Endothelial cell of umbilical vein (primary cell): ENCODE measurements at regions not wholly inside any gene's neighbourhood (a gene's known extent, or its start where the extent isn't known, plus 50 kb on each side); places are given as distances from the start of the nearest gene placed in this dataset.
A peak's percentile ranks its signal among the peaks of the same experiment; 100 is the strongest.

Experiments
- BruUV-seq: library from RNA; stranded (reverse); fragments of 400-500 nt; replicated peaks from 2 replicates; lab custom pipeline; 2021; lab: Mats Ljungman, UMichigan
- CTCF ChIA-PET: fragments of 300-600, 350-600 bp; sonication (Branson Sonifier 250); formaldehyde crosslinking; loops from one replicate; lab custom pipeline; 2021; ENCODE audit warnings: antibody characterized with exemption, inconsistent platforms; lab: Charles Lee
- POLR2A ChIA-PET: fragments of 300-600, 350-600 bp; sonication (Branson Sonifier 250); formaldehyde crosslinking; loops from one replicate; lab custom pipeline; 2021; ENCODE audit warnings: antibody characterized with exemption, inconsistent platforms; lab: Charles Lee
- DNase-seq: peaks from one replicate; pipeline ENCODE4 v3.0.0-alpha.2; 2011; ENCODE audit warnings: low read depth, low spot score
- FAIRE-seq: peaks from 2 replicates; lab custom pipeline; 2011; peaks lifted over from hg19 to GRCh38; lab: Jason Lieb, UNC
- H2AFZ ChIP-seq: 2 replicates; pipeline ENCODE4 v1.6.0; 2012; ENCODE audit warnings: low read depth, low read length, control low read depth, inconsistent platforms
- H3K27ac ChIP-seq: 2 replicates; pipeline ENCODE4 v1.5.1; 2011; ENCODE audit warnings: low read depth, mild to moderate bottlenecking, control low read depth, low read length, moderate library complexity; ENCODE audit not compliant: insufficient read depth
- H3K27me3 ChIP-seq, 2 experiments: 2 replicates each; pipeline versions ENCODE4 v1.6.0 to v1.6.1; 2011; ENCODE audit warnings: low read length in 2 of 2, mixed read lengths in 1 of 2; ENCODE audit not compliant: control insufficient read depth in 2 of 2, insufficient read depth in 2 of 2
- H3K36me3 ChIP-seq, 2 experiments: 2 replicates in 1 of 2; 3 replicates in 1 of 2; pipeline ENCODE4 v1.5.1; 2011; ENCODE audit warnings: low read length in 2 of 2, mild to moderate bottlenecking in 1 of 2, moderate library complexity in 1 of 2; ENCODE audit not compliant: control insufficient read depth in 2 of 2, insufficient read depth in 2 of 2; ENCODE audit errors: extremely low read depth in 1 of 2
- H3K4me1 ChIP-seq: 3 replicates; pipeline ENCODE4 v1.5.1; 2011; ENCODE audit warnings: mild to moderate bottlenecking, low read length; ENCODE audit not compliant: control insufficient read depth, insufficient read depth; ENCODE audit errors: extremely low read depth
- H3K4me2 ChIP-seq: 2 replicates; pipeline ENCODE4 v1.6.1; 2011; ENCODE audit warnings: low read length, control low read depth, mixed read lengths; ENCODE audit not compliant: insufficient read depth
- H3K4me3 ChIP-seq, 3 experiments: fragments of 200-600 bp in 1 of 3; sonication (generic), shearing (Covaris generic) in 1 of 3; replicated peaks in 1 of 3; 2 replicates each; pipeline ENCODE4 v1.5.1; 2011 to 2016; ENCODE audit warnings: control low read depth in 3 of 3, low read length in 3 of 3, mild to moderate bottlenecking in 2 of 3, inconsistent platforms in 1 of 3, low read depth in 1 of 3, moderate library complexity in 1 of 3; ENCODE audit not compliant: insufficient read depth in 1 of 3
- H3K79me2 ChIP-seq: 2 replicates; pipeline ENCODE4 v1.6.0; 2012; ENCODE audit warnings: low read length, inconsistent platforms; ENCODE audit not compliant: control insufficient read depth, insufficient read depth
- H3K9ac ChIP-seq: replicated peaks from 2 replicates; pipeline ENCODE3; 2011; ENCODE audit warnings: low read length, control low read depth; ENCODE audit not compliant: insufficient read depth; ENCODE audit errors: extremely low read depth
- H3K9me1 ChIP-seq: replicated peaks from 3 replicates; pipeline ENCODE4 v1.6.0; 2011; ENCODE audit warnings: mild to moderate bottlenecking, low read length; ENCODE audit not compliant: control insufficient read depth, insufficient read depth; ENCODE audit errors: extremely low read depth
- H3K9me3 ChIP-seq: replicated peaks from 2 replicates; pipeline ENCODE4 v1.5.1; 2012; ENCODE audit warnings: low read length, inconsistent platforms; ENCODE audit not compliant: control insufficient read depth, insufficient read depth
- H4K20me1 ChIP-seq: replicated peaks from 2 replicates; pipeline ENCODE3; 2011; ENCODE audit warnings: mild to moderate bottlenecking, low read length; ENCODE audit not compliant: control insufficient read depth, insufficient read depth; ENCODE audit errors: extremely low read depth
- GATA2 ChIP-seq: IDR thresholded peaks from 2 replicates; pipeline ENCODE4 v1.7.0; 2011; ENCODE audit warnings: low read depth, mild to moderate bottlenecking, moderate library complexity, mixed read lengths, low read length; ENCODE audit not compliant: insufficient read length, insufficient read depth
- dilution Hi-C: fragments of 300-500 bp; cut with MboI; formaldehyde crosslinking; loops from one replicate; pipeline ENCODE4 v1.15.0; 2019; ENCODE audit warnings: low sequenced_read_pairs; ENCODE audit not compliant: extremely low pct_ligation_motif_present
- intact Hi-C: fragments of 100-400 bp; cut with micrococcal nuclease; formaldehyde crosslinking; loops from one replicate; pipeline ENCODE4 v1.10.0; 2022
- TF ChIP-seq, protein P1 (sequence below), 2 donors: IDR thresholded peaks; 1 replicate in 1 of 2; 2 replicates in 1 of 2; pipeline ENCODE4 v1.5.1; 2011; ENCODE audit warnings: low read length in 2 of 2, mild to moderate bottlenecking in 2 of 2, moderate library complexity in 2 of 2, control low read depth in 1 of 2, inconsistent platforms in 1 of 2, low read depth in 1 of 2; ENCODE audit not compliant: insufficient read depth in 1 of 2; ENCODE audit errors: extremely low read depth in 1 of 2

DNA sequence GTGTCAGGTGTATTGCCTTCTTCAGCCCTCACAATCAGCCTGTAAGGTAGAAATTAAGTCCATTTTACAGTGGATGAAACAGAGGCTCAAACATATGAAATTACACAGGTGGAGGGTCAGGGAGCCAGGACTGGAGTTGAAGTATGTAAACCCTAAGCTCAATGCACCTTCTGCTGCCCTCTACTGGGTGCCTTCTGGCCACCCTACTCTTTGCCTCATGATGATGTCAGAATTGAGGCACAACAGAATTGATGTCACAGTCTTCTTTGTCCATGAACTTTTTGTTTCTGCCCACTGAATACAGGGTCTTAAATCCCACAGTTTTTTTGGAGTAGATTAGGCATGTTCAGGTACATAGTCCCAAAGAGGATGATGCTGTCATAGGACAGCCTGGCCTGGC lies 400.8 kb upstream of the CHD6 start:
- no peaks in the 10 kb centered on the region for H3K4me1 ChIP-seq
- dilution Hi-C loops = no loop called here
- BruUV-seq = no TSS peak
- no peak overlapping the region for H3K9ac ChIP-seq
- no peaks in the 10 kb centered on the region for H4K20me1 ChIP-seq
- H3K27ac ChIP-seq = no peak overlapping the region
- no peak overlapping the region for H3K4me2 ChIP-seq
- CTCF ChIA-PET = interaction anchor here (1.0 to 4.1 kb wide), 8 partner anchors 13 to 281 kb away, joined by 3 to 56 read pairs (median 6); no protein-coding TSS in a partner anchor
- no peaks in the 10 kb centered on the region for H3K9me3 ChIP-seq
- H3K27me3 ChIP-seq = no peaks in the 10 kb centered on the region
- no peak overlapping the region for H3K4me3 ChIP-seq
- no peak for TF ChIP-seq GATA2
- TF ChIP-seq, protein P1, sequence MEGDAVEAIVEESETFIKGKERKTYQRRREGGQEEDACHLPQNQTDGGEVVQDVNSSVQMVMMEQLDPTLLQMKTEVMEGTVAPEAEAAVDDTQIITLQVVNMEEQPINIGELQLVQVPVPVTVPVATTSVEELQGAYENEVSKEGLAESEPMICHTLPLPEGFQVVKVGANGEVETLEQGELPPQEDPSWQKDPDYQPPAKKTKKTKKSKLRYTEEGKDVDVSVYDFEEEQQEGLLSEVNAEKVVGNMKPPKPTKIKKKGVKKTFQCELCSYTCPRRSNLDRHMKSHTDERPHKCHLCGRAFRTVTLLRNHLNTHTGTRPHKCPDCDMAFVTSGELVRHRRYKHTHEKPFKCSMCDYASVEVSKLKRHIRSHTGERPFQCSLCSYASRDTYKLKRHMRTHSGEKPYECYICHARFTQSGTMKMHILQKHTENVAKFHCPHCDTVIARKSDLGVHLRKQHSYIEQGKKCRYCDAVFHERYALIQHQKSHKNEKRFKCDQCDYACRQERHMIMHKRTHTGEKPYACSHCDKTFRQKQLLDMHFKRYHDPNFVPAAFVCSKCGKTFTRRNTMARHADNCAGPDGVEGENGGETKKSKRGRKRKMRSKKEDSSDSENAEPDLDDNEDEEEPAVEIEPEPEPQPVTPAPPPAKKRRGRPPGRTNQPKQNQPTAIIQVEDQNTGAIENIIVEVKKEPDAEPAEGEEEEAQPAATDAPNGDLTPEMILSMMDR (IDR thresholded peaks at IDR 0.05; ENCODE audit: extremely low read depth in 1 of 2, insufficient read depth in 1 of 2, low read depth in 1 of 2, low read length in 2 of 2) = peak in 1 of 2 donors; percentile 18
- peak; percentile 14 for DNase-seq
- H3K36me3 ChIP-seq = no peaks in the 10 kb centered on the region
- H2AFZ ChIP-seq = no peak overlapping the region
- intact Hi-C loops = loop anchor here (1.0 to 10.0 kb wide), 2 partner anchors 63 to 284 kb away; no protein-coding TSS in a partner anchor
- no peaks in the 10 kb centered on the region for H3K79me2 ChIP-seq
- H3K9me1 ChIP-seq = no peaks in the 10 kb centered on the region
- POLR2A ChIA-PET = no interaction called here
- no peak for FAIRE-seq

DNA sequence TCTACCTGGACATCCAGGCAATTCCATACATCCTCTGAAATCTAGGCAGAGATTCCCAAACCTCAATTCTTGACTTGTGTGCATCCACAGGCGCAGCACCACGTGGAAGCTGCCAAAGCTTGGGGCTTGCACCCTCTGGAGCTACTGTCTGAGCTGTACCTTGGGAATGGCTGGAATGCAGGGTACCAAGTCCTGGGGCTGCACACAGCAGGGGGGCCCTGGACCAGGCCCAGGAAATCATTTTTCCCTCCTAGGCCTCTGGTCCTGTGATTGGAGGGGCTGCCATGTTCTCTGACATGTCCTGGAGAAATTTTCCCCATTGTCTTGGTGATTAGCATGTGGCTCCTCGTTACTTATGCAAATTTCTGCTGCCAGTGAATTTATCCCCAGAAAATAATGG lies 391.9 kb upstream of the CHD6 start:
- H2AFZ ChIP-seq = no peak overlapping the region
- H3K9me1 ChIP-seq = no peaks in the 10 kb centered on the region
- POLR2A ChIA-PET = no interaction called here
- no TSS peak for BruUV-seq
- DNase-seq (no peak), FAIRE-seq (no peak)
- no peak for TF ChIP-seq GATA2
- H3K4me3 ChIP-seq = no peak overlapping the region
- no peaks in the 10 kb centered on the region for H3K4me1 ChIP-seq
- H3K27ac ChIP-seq = no peak overlapping the region
- intact Hi-C loops = loop anchor here (10.0 kb wide), 1 partner anchor 275 kb away; no protein-coding TSS in a partner anchor
- no peaks in the 10 kb centered on the region for H4K20me1 ChIP-seq
- CTCF ChIA-PET = no interaction called here
- H3K9me3 ChIP-seq = no peaks in the 10 kb centered on the region
- no peak overlapping the region for H3K4me2 ChIP-seq
- no peak overlapping the region for H3K9ac ChIP-seq
- no peaks in the 10 kb centered on the region for H3K36me3 ChIP-seq
- dilution Hi-C loops = no loop called here
- H3K79me2 ChIP-seq = no peaks in the 10 kb centered on the region
- H3K27me3 ChIP-seq = no peaks in the 10 kb centered on the region
